ENCODE measurements at regions not wholly inside any gene's neighbourhood (a gene's known extent, or its start where the extent isn't known, plus 50 kb on each side); places are given as distances from the start of the nearest gene placed in this dataset.
"Not testable (repeated sequence)": the region's sequence is repeated elsewhere in the genome, so short reads cannot be mapped to it uniquely, and the experiment has no call there.

DNA sequence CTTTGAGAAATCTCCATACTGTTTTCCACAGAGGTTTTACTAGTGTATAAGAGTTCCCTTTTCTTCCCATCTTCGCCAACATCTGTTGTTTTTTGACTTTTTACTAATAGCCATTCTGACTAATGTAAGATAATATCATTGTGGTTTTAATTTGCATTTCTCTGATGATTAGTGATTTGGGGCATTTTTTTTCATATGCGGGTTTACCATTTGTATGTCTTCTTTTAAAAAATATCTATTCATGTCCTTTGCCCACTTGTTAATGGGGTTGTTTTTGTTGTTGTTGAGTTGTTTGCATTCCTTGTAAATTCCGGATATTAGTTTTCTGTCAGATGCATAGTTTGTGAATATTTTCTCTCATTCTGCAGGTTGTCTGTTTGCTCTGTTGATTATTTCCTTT is 167.1 kb downstream of the PRL start:
- DNase-seq: no peak

DNA sequence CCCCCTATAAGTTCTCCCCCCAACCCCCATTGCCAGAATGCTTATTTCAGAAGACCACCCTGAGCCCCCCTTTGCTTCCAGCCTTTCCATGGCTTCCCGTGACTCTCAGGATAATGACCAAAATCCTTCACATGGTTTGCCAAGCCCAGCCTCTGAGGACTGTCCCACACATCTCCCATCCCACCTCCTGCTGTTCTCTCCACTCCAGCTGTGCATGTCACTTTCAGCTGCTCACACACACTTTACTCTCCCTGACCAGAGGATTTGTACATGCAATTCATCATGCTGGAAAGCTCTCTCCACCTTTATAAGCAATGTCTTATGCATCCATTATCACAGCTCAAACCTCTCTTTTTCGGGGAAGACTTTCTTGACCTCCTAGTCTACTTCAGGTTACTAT is 164.2 kb downstream of the PRL start:
- DNase-seq: no peak

DNA sequence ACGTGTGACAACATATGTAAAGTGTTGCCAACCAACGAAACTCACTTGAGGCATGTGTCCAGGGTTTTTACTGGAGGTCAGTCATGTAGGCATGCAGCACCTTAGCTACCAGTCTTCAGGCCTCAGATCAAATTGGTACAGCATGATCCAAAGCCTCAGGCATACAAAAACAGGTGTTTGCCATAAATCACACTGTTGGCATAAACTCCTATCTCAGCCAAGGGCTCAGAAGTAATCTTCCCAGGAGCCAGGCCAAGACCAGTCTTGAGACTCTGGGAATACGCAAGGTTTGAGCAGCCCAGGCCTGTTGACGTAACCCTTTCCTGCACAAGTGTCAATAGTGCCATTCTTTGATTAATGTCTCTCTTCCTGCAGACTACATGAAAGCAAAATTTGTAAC is 163.5 kb downstream of the PRL start:
- no peak for DNase-seq

DNA sequence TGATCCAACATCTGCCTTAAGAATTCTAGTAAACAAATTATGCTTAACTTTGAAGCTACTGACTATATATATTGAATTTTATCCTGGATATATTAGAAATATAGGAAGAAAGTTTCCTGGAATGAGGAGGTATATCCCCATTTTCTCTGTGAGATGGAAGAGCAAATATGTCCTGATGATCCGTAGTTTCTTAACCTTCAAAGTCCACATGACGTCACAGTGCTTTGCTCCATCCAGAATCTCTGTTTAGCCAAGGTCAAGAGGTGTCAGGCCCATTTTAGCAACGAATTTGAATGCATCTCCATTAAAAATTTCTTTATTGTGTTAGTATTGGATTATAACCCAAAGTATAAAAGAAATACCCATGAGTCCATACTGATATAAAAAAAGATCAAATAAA is 162.5 kb downstream of the PRL start:
- DNase-seq: no peak

DNA sequence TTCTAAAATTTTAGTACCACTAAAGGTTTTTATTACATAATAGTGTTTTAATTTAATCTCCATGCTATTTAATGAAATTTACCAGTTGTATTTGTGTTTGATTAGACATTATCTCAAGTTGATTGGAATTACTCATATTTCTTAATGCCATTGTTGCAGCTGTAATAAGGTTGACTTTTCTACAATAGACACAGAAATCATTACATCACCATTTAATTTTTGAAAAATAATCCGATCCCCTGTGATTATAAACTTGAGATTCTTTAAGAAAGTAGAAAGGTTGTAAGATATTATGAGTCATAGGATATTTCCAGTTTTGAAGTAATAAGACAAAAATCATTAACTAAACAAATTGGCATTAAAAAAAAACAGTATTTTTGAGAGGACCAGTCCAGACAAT is 161.4 kb downstream of the PRL start:
- no peak for DNase-seq

DNA sequence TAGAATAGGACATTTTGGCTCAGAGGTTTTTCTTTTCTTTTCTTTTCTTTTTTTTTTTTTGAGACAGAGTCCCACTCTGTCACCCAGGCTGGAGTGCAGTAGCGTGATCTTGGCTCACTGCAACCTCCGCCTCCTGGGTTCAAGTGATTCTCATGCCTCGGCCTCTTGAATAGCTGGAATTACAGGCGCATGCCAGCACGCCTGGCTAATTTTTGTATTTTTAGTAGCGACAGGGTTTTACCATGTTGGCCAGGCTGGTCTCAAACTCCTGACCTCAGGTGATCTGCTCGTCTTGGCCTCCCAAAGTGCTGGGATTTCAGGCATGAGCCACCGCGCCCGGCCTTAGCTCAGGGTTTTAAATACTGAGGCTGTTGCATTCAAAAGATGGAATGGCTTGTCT is 156.1 kb downstream of the PRL start:
- DNase-seq: not testable (repeated sequence)

DNA sequence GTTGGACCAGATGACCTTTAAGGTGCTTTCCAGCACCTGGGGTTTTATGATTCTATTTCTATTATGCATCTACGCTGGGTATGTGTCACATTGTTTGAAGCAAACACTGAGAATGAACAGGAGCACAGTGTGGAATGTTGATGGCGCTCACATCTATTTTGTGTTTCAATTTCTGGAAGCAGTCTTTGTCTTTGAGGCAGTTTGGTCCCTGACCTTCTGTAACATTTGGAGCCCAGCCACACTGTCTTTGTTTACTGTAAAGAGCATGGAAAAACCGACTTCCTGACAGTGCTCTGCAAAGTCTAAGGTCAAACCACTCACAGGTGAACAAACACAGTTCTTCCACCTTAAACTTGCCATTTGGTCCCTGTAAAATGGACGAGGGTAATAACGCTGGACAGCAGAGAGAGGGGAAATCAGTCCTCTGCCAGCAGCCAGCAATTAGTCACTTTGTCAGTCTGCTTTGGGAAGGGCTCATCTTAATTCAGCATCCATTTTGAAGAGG is 155.5 kb downstream of the PRL start:
- DNase-seq: no peak

DNA sequence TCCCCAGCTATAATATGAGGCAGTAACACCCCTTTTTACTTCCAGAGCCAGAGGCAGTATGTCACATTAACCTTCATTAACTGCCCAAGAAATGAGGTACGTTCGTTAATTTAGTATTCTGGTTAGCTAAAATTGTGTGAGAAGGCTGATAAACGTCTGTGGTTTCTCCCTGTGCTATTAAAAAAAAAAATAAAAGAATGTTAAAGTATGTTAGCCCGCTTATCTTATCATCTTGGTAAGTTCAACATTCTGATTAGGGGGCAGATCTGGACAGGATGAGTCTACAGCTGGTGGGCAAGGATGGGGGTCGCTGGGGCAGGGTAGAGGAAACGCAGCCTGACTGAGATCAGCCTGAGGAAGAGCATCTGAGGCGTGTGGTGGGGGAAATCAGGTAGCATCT is 154.0 kb downstream of the PRL start:
- DNase-seq: no peak

DNA sequence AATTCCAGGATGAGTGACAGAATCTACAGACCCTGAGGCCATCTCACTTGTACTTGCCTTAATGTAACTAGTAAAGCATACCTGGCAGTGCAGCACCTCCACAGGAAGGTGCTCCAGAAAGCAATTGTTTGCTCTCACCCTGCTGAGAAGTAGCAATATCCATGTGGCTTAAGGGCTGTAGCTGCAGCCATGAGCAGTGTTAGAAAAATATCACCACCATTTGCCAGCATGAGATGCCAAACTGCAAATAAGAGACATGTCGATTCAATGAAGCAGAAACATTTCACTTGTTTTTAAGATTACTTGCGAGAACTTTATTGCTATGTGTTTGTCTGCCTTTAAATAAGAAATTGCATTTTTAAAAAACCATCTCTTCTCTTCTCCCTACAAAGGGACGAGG is 151.5 kb downstream of the PRL start:
- no peak for DNase-seq

DNA sequence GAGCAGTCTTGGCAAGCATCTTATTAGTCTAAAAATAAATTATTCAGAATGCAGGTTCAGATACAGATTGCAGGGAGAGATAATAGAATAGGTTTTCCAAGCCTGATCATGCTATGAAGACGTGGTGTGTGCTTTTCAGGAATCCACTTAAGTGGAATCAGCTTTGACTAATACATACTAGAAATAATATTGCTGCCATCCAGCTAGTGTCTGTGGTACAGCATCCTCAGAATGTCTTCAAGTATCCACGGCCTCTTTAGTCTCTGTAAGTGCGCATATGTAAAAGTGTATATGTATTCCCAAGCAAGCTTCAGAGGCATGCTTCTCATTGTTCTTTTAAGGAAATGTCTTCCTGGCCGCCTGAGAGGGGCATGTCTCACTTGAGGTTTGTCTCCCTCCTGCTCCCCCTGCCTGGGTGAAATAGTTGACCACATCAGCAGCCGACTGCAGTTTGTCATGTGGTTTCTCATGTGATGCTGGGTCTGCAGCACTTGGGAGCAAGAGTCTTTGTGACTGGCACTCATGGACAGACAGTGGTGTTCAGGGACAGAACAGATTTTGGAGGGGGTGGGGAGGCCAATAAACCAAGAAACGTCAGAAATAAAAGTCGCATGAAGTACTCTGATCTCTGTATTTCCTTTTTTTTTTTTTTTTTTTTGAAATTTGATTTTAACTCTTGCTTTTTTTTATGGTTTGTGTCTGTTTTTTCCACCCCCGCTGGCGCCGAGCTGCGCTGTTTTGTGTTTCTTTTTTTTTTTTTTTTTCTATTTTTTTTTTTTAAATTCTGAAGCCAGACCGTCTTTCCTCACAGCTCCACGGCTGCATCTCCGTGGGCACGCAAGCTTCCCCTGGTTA is 150.8 kb downstream of the PRL start:
- DNase-seq: no peak

DNA sequence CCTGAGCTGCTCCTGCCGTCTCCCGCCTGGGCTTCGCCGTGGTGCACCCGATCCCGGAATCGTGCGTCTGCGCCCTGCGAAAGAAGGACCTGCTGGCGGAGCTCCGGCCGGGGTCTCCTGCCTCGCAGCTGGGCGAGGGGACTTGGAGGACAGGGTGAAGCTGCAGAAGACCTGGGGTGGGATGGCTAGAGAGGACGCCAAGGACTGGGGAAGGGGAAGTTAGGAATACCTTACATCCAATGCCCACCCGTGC is 150.2 kb downstream of the PRL start:
- DNase-seq: no peak

DNA sequence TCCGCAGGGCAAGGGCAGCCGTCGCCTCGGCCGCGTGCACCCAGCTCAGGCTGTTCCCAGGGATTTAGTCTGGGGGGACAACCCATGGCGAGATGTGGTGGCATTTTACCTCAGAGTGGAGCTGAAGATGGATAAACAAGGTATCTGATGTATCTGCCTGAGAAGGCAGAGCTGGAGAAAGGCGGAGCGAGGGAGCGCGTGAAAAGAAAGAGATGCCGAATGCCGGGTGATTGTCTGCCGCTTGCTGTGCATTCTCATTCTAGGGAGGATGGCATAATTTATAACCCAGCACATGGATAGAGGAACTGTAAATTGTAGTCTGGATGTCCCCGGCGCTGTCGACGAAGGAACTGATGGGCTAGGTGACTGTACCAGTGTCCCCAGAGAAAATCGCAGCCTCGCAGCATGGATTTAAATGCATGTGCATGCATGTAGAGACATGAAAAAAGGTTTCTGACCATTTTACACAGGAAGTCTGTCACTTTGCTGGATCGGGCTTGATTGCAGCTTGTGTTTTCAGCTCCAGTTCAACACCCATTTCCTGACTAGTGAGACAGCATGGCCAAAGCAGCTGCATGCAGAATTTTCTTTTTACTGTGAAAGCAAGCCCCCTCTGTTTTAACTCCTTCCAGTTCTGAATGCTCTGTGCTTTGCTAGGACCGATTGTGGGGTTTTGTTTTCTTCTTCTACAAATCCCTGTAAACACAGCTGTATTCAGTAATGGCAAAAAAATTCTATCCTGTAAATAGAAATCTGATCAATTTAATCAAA is 149.7 kb downstream of the PRL start:
- DNase-seq: no peak

DNA sequence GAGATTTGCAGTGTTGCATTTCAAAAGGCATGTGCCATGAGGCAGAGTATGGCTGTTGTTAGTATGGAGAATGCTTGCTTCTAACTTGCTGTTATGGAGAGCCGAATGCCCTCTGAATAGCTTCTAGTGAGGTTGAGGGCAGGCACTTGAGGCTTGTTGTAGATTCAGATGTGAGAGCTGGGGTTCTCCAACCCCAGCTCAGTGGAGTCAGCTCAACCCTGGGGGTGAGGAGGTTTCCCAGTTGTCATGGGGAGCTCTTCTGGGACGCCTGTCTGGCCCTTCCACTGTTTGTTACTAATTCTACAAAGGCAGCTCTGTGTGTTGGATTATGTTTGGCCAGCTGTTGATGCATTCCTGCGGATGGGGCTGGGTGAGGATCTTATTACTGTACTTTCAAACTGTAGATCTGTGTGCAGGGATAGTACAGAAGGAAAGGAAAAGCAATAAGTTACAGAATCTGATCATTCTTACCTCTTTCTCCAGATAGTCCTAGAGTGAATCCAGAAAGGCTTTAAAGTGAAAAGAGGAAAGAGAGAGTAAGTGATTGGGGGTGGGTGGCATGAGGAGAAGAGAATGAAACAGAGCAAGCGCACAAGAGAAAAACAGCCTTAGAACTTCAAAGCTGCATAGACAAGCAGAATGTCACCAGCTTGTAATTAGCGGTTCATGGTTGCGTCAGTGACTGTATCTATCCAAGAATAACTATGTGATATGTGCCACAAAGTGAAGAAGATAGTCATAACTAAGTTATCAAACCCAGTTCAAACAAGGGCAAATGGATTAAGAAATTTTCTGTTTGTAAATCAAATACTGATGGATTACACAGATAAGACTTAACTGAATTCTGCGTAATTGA is 148.7 kb downstream of the PRL start:
- DNase-seq: no peak

DNA sequence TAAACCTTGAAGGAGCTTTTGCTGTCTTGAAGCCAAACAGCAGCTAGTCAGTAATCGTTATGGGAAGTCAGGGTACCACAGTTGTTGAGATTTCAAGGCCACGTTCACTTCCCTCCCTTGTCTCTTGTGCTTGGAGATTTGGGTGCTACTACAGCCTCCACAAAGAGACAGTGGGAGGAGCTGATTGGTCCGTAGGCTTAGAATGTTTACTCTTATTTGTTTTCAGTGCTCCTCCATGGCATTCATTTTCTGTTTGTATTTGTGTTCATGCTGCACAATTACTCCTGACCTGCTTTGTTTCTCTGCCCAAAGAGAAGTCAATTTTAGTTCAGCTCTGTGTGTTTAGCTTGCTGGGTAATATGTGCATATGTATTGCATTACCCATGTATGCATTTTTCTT is 147.7 kb downstream of the PRL start:
- DNase-seq: no peak

DNA sequence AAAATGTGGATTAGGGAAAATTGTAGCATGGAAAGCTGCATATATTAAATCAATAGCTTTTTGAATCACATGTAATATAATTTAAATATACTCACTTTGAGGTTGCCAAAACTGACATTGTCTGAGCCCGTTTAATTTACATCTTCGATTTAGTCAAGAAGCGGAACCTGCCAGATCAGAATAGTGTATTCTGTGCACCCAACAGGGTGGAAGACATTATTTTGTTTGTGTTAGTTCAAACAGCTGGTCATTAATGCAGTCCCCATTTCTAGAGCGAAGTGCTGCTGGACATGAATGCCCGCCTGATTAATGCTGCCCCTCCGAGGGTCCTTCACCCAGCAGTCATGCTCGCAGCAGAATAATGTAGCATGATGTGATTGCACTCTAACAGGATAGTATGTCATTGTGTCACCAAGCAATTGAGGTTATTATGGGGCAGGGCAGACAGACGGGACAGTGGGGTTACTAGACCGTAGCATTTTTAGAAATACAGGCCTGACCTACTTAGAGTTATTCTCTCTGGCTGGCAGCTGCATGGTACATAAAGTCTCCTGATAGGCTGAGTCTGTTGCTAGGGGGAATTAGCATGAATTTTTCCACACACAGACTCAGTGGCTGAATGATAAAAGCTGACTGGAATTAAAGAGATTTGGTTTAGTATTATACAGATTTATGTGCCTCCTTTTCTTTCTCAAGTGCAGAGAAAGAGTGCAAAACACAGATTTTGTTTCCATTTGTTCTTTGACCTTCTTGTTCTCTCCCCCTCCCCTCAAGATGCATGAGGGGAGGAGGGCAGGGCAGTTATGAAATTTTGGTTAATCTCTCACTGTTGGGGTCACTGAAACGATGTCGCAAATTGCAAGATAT is 147.1 kb downstream of the PRL start:
- DNase-seq: no peak

DNA sequence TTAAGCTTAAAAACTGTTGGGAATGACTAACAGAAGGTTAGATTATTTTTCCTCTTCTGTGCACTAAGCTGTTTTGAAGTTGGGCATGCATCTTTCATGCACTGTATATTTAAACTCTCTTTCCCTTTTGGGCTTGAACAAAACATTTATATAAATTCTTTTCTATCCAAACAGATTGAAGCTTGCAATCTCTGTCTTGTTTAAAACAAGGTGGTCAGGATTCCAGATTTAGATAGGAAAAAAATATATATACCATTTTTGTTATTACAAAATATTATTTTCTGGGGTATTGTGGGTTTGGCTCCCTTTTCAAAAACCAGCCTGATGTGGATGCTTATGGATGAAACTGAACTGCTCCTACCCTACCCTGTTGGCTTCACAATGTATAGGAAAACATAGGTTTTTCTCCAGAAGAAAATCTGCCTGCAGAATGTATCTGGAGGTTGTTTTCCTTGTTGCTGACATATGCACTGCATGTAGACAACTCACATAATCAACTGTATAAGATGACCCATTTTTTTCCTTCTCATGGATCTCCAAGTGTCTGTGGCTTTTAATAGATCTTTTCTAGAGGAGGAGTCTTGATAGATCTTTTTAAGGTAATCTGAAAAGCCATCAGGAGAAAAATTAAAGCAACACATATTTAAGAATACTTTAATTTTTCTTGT is 146.3 kb downstream of the PRL start:
- DNase-seq: no peak

DNA sequence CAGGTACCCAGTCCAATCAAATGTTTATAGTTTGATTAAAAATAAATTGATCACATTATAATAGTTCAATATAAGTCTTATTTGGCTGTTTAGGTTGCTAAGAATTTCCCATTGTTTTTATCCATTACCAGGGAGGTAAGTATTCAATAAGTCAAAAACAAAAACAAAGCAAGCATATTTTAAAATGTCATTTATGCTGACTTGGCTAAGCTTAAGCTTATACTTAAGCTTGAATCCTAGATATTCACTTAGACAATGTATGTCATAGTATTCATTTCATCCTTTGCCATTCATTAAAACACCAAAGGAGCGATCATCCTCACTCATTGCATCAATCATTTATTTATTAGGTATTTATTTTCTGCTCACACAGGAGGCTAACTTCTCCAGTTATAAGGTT is 144.9 kb downstream of the PRL start:
- no peak for DNase-seq

DNA sequence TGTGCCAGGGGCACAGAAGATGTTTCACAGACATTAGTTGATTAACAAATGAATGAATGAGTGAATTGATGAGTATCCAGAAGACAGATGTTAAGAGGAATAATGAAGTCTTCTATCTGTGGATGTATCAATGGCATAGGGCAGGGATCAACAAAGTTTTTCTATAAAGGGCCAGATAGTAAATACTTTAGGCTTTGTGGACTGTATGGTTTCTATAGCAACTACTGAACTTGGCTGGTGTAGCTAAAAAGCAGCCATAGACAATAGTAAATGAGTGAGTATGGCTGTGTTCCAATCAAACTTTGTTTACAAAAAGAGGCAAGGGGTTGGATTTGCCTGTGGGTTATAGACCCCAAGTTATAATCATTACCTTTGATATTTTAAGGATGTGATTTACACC is 144.0 kb downstream of the PRL start:
- no peak for DNase-seq

DNA sequence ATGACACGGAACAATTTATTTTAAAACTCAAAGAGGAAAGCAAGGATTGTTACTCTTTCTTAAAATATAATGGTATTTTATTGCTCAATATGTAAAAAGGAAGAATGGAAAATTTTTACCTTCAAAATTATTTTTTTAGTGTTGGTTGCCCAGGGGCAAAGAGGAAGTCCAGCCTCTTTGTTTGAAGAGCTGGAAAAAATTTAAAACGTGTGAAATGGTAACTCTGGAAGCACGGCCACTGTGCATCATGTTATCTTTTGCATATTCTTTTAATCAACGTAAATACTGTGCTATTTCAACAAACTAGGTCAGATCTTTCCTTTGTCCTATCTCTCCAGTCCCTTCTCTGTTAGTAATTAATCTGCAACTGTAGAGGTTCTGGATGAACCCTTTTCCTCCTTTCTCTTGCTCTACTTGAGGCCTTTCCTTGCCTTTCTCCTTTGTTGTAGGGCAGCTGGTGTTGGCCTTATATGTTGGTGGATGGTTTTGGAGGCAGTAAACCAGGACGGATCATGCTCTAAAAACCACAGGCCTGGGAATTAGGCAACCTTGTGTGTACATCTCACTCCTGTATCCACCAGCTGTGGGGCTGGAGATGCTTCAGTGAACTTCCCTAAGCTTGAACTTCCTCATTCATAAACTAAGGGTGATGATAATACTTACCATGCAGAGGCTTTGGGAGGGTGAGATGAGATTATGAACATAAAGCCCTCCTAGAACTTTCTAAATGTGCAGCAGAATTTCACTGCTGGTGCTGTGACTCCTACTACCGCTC is 143.3 kb downstream of the PRL start:
- no peak for DNase-seq

DNA sequence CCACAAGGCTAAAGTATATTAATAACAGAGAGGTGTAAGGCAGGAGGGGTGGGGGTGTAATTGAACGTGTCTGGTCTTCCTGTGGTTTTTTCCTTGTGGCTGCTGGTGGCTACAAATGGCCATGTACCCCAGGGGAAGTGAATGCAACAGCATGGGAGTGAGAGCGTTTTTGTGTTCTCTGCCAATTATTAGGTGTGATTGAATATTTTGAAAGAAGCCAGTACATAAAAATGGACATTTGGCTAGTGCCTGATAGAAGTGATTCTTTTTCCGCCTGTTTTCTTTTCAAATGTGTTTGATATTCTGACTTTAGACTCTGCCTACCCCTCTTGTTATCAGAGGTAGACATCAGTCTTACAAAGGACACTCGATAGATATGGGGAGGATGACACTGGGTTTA is 141.3 kb downstream of the PRL start:
- no peak for DNase-seq

DNA sequence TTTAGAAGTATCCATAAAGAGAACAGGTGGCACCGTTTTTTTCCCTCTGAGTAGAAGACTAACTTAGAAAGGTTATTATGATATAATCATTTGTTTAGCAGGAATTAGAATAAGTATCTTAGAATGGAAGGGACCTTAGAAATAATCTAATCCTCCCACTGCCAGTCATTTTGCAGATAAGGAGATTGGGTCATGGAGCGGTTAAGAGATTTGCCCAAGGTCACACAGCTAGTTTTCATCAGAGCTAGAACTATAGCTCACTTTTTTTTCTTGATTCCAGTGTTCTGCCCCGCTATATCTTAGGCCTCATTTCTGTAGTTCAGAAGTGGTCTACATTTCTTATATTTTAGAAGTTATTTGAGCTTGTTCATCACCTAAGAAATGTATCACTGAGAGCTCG is 139.6 kb downstream of the PRL start:
- DNase-seq: no peak
